OCI-LY3 (cell line): ENCODE measurements at regions not wholly inside any gene's neighbourhood (a gene's known extent, or its start where the extent isn't known, plus 50 kb on each side); places are given as distances from the start of the nearest gene placed in this dataset.

Source experiments
- H2AFZ ChIP-seq: fragments of 200-600, 300-600 bp; shearing (Covaris generic); 2 replicates; pipeline ENCODE4 v1.6.0; 2014; ENCODE audit warnings: antibody characterized with exemption, low read depth, low read length
- H3K27ac ChIP-seq: fragments of 200-600, 300-600 bp; sonication (generic); 2 replicates; pipeline ENCODE4 v1.5.1; 2014; ENCODE audit warnings: mild to moderate bottlenecking, low read length, moderate library complexity, mixed read lengths
- H3K27me3 ChIP-seq: fragments of 200-600, 300-600 bp; sonication (generic); 2 replicates; pipeline ENCODE4 v1.6.1; 2014; ENCODE audit warnings: low read depth, low read length, mixed read lengths
- H3K36me3 ChIP-seq: fragments of 200-600, 300-600 bp; sonication (generic); replicated peaks from 2 replicates; pipeline ENCODE3; 2014; ENCODE audit warnings: low read depth, low read length, mixed read lengths
- H3K4me1 ChIP-seq: fragments of 300-600, 200-600 bp; sonication (generic); 2 replicates; pipeline ENCODE4 v1.6.1; 2014; ENCODE audit warnings: low read length, mixed read lengths
- H3K4me2 ChIP-seq: fragments of 200-600, 300-600 bp; sonication (generic); 2 replicates; pipeline ENCODE4 v1.6.1; 2014; ENCODE audit warnings: low read length, mixed read lengths
- H3K4me3 ChIP-seq: fragments of 300-600, 200-600 bp; sonication (generic); 2 replicates; pipeline ENCODE4 v1.5.1; 2014; ENCODE audit warnings: antibody characterized with exemption, mild to moderate bottlenecking, low read length, moderate library complexity
- H3K79me2 ChIP-seq: fragments of 300-600, 200-600 bp; shearing (Covaris generic); 2 replicates; pipeline ENCODE4 v1.6.1; 2014; ENCODE audit warnings: mild to moderate bottlenecking, low read length, mixed read lengths
- H3K9ac ChIP-seq: fragments of 300-600, 200-600 bp; shearing (Covaris generic); 2 replicates; pipeline ENCODE4 v1.6.0; 2014; ENCODE audit warnings: mild to moderate bottlenecking, low read length, moderate library complexity
- H3K9me3 ChIP-seq: fragments of 200-600, 300-600 bp; shearing (Covaris generic); 2 replicates; pipeline ENCODE4 v1.6.1; 2014; ENCODE audit warnings: low read length, mixed read lengths; ENCODE audit not compliant: insufficient read depth
- H4K20me1 ChIP-seq: fragments of 200-600, 300-600 bp; sonication (generic); 2 replicates; pipeline ENCODE4 v1.6.1; 2016; ENCODE audit warnings: low read length, mixed read lengths; ENCODE audit not compliant: insufficient read depth
- EZH2phosphoT487 ChIP-seq: fragments of 200-600 bp; shearing (Covaris generic); IDR thresholded peaks from 2 replicates; pipeline ENCODE4 v1.6.1; 2018; ENCODE audit warnings: antibody characterized with exemption, mixed run types, low read depth
- TF ChIP-seq, protein P1 (sequence below): fragments of 200-600, 300-600 bp; sonication (generic); IDR thresholded peaks from 2 replicates; pipeline ENCODE4 v1.5.1; 2014; ENCODE audit warnings: antibody characterized with exemption, low read length, low read depth

DNA sequence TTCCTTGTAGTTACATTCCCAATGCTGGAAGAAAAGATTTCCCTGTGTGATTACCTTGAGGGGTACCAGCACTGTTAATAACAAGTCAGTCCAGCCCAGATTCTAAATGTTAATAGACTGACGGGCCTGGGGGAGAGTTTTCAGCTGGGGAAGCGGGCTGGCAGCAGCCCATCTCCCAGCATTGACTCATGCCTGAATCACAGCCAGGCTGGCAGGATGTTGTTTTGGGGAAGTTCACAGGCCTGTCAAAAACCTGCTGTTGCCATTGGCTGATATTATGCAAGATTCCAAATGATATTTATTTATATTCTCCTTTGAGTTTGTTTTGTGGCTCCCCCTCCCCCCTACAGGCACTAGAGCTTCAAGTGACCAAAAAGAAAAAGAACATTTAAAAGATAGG lies 213.9 kb upstream of the CNR1 start:
- Histone ChIP-seq H3K27ac (no peak overlapping the region), H3K79me2 (no peaks in the 10 kb centered on the region), H3K27me3 (no peaks in the 10 kb centered on the region), H4K20me1 (no peaks in the 10 kb centered on the region), H3K9ac (no peak overlapping the region), H3K4me3 (no peak overlapping the region), H2AFZ (no peak overlapping the region), H3K4me1 (no peaks in the 10 kb centered on the region), H3K36me3 (no peaks in the 10 kb centered on the region), H3K4me2 (no peak overlapping the region), H3K9me3 (no peaks in the 10 kb centered on the region)
- TF ChIP-seq, protein P1, sequence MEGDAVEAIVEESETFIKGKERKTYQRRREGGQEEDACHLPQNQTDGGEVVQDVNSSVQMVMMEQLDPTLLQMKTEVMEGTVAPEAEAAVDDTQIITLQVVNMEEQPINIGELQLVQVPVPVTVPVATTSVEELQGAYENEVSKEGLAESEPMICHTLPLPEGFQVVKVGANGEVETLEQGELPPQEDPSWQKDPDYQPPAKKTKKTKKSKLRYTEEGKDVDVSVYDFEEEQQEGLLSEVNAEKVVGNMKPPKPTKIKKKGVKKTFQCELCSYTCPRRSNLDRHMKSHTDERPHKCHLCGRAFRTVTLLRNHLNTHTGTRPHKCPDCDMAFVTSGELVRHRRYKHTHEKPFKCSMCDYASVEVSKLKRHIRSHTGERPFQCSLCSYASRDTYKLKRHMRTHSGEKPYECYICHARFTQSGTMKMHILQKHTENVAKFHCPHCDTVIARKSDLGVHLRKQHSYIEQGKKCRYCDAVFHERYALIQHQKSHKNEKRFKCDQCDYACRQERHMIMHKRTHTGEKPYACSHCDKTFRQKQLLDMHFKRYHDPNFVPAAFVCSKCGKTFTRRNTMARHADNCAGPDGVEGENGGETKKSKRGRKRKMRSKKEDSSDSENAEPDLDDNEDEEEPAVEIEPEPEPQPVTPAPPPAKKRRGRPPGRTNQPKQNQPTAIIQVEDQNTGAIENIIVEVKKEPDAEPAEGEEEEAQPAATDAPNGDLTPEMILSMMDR, result no peak
- TF ChIP-seq EZH2phosphoT487, result no peak

DNA sequence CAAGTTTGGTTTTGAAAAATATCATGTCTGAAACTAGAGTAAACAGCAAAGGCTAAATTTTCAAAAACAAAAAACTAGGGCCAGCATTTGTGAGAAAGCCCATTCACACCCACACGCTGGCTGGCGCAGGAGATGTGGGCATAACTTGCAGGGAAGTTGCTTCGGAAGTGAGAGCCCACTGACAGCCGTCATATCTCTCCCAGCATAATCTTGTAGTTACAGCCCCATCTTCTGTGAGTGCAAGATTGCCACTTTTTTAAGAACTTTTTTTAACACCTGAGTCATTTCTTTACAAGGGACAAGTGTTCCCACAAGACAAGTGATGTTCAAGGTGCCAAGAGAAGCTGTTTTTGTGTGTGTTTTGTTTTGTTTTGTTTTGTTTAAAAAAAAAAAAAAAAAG lies 212.5 kb upstream of the CNR1 start:
- no peak overlapping the region for H3K4me2 ChIP-seq
- no peaks in the 10 kb centered on the region for H3K4me1 ChIP-seq
- no peak overlapping the region for H3K9ac ChIP-seq
- no peak overlapping the region for H3K27ac ChIP-seq
- no peaks in the 10 kb centered on the region for H4K20me1 ChIP-seq
- no peak overlapping the region for H2AFZ ChIP-seq
- H3K36me3 ChIP-seq, result no peaks in the 10 kb centered on the region
- no peak overlapping the region for H3K4me3 ChIP-seq
- TF ChIP-seq, protein P1, result no peak
- no peak for TF ChIP-seq EZH2phosphoT487
- H3K9me3 ChIP-seq, result no peaks in the 10 kb centered on the region
- no peaks in the 10 kb centered on the region for H3K79me2 ChIP-seq
- no peaks in the 10 kb centered on the region for H3K27me3 ChIP-seq

DNA sequence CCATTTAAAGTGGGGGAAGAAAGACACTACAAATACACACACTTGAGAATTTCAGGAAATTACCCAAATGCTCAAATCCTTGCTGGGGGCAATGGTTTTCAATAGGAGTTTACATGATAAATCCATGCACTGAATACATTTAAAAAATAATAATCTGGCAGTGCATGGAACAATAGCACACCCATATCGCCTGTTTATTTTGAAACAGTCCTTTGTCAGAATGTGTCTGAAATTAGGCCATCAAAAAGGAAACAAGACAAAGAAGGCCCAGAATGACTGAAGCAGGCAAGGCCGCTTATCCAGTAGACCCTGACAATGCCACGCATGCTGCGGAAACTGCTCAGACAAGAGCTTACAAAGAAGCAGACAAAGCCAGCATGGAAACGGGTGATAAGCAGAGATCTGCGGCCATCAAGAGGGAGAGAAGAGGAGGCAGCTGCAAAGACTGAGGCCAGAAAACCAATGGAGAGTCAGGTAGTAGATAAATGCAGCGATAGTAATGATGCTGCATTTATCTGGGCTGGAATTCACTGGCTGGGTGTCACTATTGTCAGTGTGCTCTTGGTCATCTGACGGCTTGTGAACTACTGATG lies 211.9 kb upstream of the CNR1 start:
- Histone ChIP-seq H3K4me1 (no peaks in the 10 kb centered on the region), H3K36me3 (no peaks in the 10 kb centered on the region), H3K9me3 (no peaks in the 10 kb centered on the region), H4K20me1 (no peaks in the 10 kb centered on the region), H3K79me2 (no peaks in the 10 kb centered on the region), H2AFZ (no peak overlapping the region), H3K9ac (no peak overlapping the region), H3K4me2 (no peak overlapping the region), H3K27me3 (no peaks in the 10 kb centered on the region), H3K4me3 (no peak overlapping the region), H3K27ac (no peak overlapping the region)
- TF ChIP-seq EZH2phosphoT487, result no peak
- TF ChIP-seq, protein P1, result no peak

DNA sequence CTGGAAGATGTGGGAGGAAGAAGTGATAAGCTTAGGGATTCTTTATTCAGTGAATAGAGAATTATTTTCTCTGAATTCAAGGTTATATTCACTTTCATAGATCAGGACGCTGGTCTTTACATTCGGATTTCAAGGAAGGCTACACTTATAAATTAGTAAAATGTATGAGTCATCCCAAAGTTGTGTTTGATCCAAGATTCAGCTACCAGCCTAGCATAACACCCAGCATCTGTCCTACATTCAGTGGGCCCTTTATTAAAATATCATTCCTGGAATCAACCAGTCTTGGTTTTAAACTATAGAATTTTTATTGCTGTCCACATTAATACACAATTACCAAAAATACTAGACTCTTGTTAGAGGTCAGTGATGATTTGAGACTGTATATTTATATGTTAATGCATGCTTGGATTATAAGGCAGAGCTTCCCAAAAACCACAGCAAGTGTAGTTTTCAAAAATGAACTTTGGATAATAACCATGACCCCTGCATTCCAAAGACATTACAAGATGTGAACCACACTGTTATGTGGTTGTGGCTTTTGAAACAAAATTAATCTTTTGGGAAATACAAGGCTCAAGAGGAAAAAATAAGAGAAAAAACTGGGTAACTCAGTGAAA lies 210.7 kb upstream of the CNR1 start:
- no peak overlapping the region for H2AFZ ChIP-seq
- H4K20me1 ChIP-seq, result no peaks in the 10 kb centered on the region
- H3K9me3 ChIP-seq, result no peaks in the 10 kb centered on the region
- H3K27me3 ChIP-seq, result no peaks in the 10 kb centered on the region
- H3K4me2 ChIP-seq, result no peak overlapping the region
- no peak for TF ChIP-seq EZH2phosphoT487
- TF ChIP-seq, protein P1, result no peak
- H3K36me3 ChIP-seq, result no peaks in the 10 kb centered on the region
- H3K9ac ChIP-seq, result no peak overlapping the region
- H3K79me2 ChIP-seq, result no peaks in the 10 kb centered on the region
- no peaks in the 10 kb centered on the region for H3K4me1 ChIP-seq
- no peak overlapping the region for H3K4me3 ChIP-seq
- no peak overlapping the region for H3K27ac ChIP-seq
